ENCODE measurements at regions not wholly inside any gene's neighbourhood (a gene's known extent, or its start where the extent isn't known, plus 50 kb on each side); places are given as distances from the start of the nearest gene placed in this dataset.

DNA sequence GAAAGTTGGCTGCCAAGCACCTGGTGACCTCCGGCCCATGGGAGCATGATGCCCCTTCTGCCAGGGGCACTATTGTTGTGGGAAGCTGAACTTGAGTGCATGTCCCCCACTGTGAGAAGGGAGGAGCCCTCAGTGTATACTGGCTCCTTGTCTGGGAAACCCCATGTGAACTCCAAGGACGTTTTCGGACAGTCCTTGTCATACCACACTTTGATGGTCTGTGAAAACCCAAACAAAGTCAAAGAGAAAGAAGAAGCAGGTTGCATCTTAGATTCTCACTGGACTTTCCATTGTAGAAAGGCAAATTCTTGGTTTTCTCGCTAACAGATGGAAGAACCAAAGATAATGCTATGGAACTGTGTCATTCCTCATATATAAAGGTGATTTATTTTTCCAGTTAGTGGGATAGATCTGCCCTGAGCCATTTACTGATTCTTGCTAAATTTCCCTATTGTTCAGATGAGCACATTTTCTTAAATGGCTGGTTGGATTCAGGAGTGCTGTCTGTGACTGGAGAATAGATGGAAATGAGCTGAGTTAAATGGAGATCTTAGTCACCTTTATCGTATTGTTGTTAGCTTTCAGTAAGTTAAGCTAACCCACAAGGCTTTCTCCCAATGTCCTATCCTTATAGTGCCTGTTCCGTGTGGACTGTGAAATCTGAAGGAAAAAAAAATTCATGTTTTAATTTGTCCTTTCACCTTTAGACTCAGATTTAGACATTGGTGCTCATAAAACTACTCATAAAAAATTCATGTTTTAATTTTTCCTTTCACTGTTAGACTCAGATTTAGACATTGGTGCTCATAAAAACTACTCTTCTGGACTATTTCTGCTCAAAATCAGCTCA, 166.6 kb downstream of the ACTR3 start:
- TF ChIP-seq CTCF (IDR thresholded peaks at IDR 0.05) (no peak), POLR2A (IDR thresholded peaks at IDR 0.05) (no peak)

Measured in thyroid gland (tissue), 4 donors.